ENCODE measurements at regions not wholly inside any gene's neighbourhood (a gene's known extent, or its start where the extent isn't known, plus 50 kb on each side); places are given as distances from the start of the nearest gene placed in this dataset.

GRCh38 chr10:78567680-78568455 is 500.9 kb upstream of the ZMIZ1 start:
- no peak for DNase-seq (ENCODE audit: extremely low spot score)

DNA sequence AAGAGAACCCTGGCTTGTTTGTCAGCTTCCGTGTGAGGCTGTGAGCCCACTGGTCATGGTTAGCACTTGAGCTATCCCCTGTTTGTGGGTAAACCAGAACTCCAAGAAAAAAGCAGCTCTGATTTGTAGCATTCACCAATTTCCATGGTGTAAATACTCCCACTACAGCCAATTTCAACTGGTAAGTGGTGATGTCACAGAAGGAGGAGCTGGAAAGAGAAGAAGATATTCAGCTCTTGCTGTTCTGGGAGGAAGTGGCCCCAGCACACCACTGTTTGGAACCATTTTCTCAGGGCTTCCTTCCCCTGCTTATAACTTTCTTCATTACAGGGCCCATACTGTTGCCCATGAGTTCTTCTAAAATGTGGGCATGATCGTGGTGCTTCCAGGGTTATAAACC is 500.1 kb upstream of the ZMIZ1 start:
- 98% methylated on average over 2 of the region's 2 CpGs for WGBS
- Histone ChIP-seq H3K27ac (ENCODE audit: low read depth) (no peak overlapping the region), H3K4me1 (ENCODE audit: insufficient read depth) (no peaks in the 10 kb centered on the region)

More at GRCh38 chr10:78567680-78568455, 500.9 kb upstream of the ZMIZ1 start:
- Histone ChIP-seq H3K27ac (ENCODE audit: low read depth) (no peak overlapping the region), H3K36me3 (ENCODE audit: insufficient read depth) (no peaks in the 10 kb centered on the region), H3K4me3 (ENCODE audit: low read depth, low read length) (no peak overlapping the region), H3K4me1 (ENCODE audit: insufficient read depth) (no peaks in the 10 kb centered on the region)
- WGBS = 80% methylated on average over 10 of the region's 10 CpGs

GRCh38 chr10:78570633-78571235 is 498.0 kb upstream of the ZMIZ1 start:
- H3K4me1 ChIP-seq (ENCODE audit: insufficient read depth) = no peaks in the 10 kb centered on the region
- no peak for DNase-seq (ENCODE audit: extremely low spot score)
- 47% methylated on average over 7 of the region's 7 CpGs for WGBS

More for the DNA sequence above, 500.1 kb upstream of the ZMIZ1 start:
- no peak for DNase-seq (ENCODE audit: extremely low spot score)
- Histone ChIP-seq H3K4me3 (ENCODE audit: low read depth, low read length) (no peak overlapping the region), H3K36me3 (ENCODE audit: insufficient read depth) (no peaks in the 10 kb centered on the region)

GRCh38 chr10:78571286-78571685 is 497.5 kb upstream of the ZMIZ1 start:
- Histone ChIP-seq H3K4me3 (ENCODE audit: low read depth, low read length) (no peak overlapping the region), H3K27ac (ENCODE audit: low read depth) (no peak overlapping the region), H3K4me1 (ENCODE audit: insufficient read depth) (no peaks in the 10 kb centered on the region), H3K36me3 (ENCODE audit: insufficient read depth) (no peaks in the 10 kb centered on the region)
- DNase-seq (ENCODE audit: extremely low spot score) = no peak
- 95% methylated on average over 7 of the region's 7 CpGs for WGBS

More at GRCh38 chr10:78570633-78571235, 498.0 kb upstream of the ZMIZ1 start:
- H3K4me3 ChIP-seq (ENCODE audit: low read depth, low read length) = no peak overlapping the region
- no peaks in the 10 kb centered on the region for H3K36me3 ChIP-seq (ENCODE audit: insufficient read depth)
- H3K27ac ChIP-seq (ENCODE audit: low read depth) = no peak overlapping the region

GRCh38 chr10:78571891-78572290 is 496.9 kb upstream of the ZMIZ1 start:
- DNase-seq (ENCODE audit: extremely low spot score) = no peak
- Histone ChIP-seq H3K27ac (ENCODE audit: low read depth) (no peak overlapping the region), H3K4me1 (ENCODE audit: insufficient read depth) (no peaks in the 10 kb centered on the region), H3K4me3 (ENCODE audit: low read depth, low read length) (no peak overlapping the region), H3K36me3 (ENCODE audit: insufficient read depth) (no peaks in the 10 kb centered on the region)
- 91% methylated on average over 1 of the region's 1 CpG for WGBS

- Histone ChIP-seq H3K27ac (ENCODE audit: low read depth) (no peak overlapping the region), H3K36me3 (ENCODE audit: insufficient read depth) (no peaks in the 10 kb centered on the region), H3K4me1 (ENCODE audit: insufficient read depth) (no peaks in the 10 kb centered on the region), H3K4me3 (ENCODE audit: low read depth, low read length) (no peak overlapping the region)
- DNase-seq (ENCODE audit: extremely low spot score) = no peak
- WGBS = 78% methylated on average over 1 of the region's 1 CpG
These were observed 496.2 kb upstream of the ZMIZ1 start for GRCh38 chr10:78572565-78572964.

- 96% methylated on average over 7 of the region's 7 CpGs for WGBS
- DNase-seq (ENCODE audit: extremely low spot score) = no peak
These were observed 494.2 kb upstream of the ZMIZ1 start for GRCh38 chr10:78574547-78574946.

DNA sequence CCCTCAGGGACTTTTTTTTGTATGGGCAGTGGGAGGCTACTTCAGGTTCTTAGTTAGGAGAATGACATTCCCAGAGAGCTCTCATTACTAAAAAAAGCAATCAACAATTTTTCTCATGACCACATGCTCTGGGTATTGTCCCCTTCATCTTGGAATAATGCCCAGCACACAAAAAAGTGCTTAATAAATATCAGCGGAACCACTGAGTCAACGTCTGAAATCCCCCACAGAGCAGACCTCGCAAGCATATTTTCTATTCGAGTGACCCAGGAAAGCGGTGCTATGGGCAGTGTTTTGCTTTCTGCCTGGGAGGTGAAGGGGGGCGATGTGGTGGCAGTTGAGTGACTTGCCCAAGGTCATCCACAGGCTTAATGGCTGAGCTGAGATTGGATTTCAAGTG is 493.4 kb upstream of the ZMIZ1 start:
- DNase-seq (ENCODE audit: extremely low spot score) = no peak

More at GRCh38 chr10:78574547-78574946, 494.2 kb upstream of the ZMIZ1 start:
- Histone ChIP-seq H3K4me3 (ENCODE audit: low read depth, low read length) (no peak overlapping the region), H3K4me1 (ENCODE audit: insufficient read depth) (no peaks in the 10 kb centered on the region), H3K36me3 (ENCODE audit: insufficient read depth) (no peaks in the 10 kb centered on the region), H3K27ac (ENCODE audit: low read depth) (no peak overlapping the region)

DNA sequence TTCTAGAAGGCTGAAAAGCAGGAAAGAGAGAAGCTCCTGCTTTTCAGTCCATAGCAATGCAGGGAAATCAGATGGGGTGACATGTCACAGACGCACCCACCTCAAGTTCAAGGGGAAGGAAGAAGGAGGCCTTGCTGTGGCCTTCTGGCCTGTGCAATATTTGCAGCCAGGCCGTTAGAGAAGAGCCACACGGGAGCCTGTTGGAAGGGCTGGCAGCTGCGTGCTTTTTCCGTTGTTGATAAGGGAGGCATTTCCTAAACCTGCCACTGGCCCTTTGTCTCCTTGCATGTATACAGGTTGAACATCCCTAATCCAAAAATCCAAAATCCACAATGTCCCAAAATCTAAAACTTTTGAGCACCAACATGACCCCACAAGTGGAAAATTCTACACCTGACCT is 492.5 kb upstream of the ZMIZ1 start:
- Histone ChIP-seq H3K4me3 (ENCODE audit: low read depth, low read length) (no peak overlapping the region), H3K4me1 (ENCODE audit: insufficient read depth) (no peaks in the 10 kb centered on the region), H3K27ac (ENCODE audit: low read depth) (no peak overlapping the region), H3K36me3 (ENCODE audit: insufficient read depth) (no peaks in the 10 kb centered on the region)
- no peak for DNase-seq (ENCODE audit: extremely low spot score)
- WGBS = 59% methylated on average over 5 of the region's 5 CpGs

More for the DNA sequence above, 493.4 kb upstream of the ZMIZ1 start:
- Histone ChIP-seq H3K36me3 (ENCODE audit: insufficient read depth) (no peaks in the 10 kb centered on the region), H3K4me3 (ENCODE audit: low read depth, low read length) (no peak overlapping the region), H3K27ac (ENCODE audit: low read depth) (no peak overlapping the region), H3K4me1 (ENCODE audit: insufficient read depth) (no peaks in the 10 kb centered on the region)
- WGBS = 79% methylated on average over 6 of the region's 6 CpGs

DNA sequence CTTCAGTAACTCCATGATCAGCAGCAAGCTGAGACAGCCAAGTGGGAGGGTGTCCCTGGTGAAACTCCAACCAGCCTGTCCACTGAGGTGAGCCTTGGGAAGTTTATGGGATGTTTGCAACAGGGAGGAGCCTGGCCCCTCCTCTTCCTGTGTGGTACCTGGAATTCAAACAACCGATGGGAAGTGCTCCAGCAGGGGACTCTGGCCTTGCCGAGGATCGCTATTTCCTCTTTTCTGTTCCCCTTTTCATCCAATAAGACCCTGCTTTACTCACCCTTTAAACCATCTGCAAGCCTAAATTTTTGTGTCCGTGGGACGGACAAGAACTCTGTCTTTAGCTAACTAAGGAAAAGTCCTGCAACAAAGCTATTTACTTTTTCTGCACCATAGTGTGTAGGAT is 491.1 kb upstream of the ZMIZ1 start:
- 76% methylated on average over 5 of the region's 5 CpGs for WGBS
- Histone ChIP-seq H3K36me3 (ENCODE audit: insufficient read depth) (no peaks in the 10 kb centered on the region), H3K4me3 (ENCODE audit: low read depth, low read length) (no peak overlapping the region), H3K27ac (ENCODE audit: low read depth) (no peak overlapping the region), H3K4me1 (ENCODE audit: insufficient read depth) (no peaks in the 10 kb centered on the region)
- DNase-seq (ENCODE audit: extremely low spot score) = no peak

DNA sequence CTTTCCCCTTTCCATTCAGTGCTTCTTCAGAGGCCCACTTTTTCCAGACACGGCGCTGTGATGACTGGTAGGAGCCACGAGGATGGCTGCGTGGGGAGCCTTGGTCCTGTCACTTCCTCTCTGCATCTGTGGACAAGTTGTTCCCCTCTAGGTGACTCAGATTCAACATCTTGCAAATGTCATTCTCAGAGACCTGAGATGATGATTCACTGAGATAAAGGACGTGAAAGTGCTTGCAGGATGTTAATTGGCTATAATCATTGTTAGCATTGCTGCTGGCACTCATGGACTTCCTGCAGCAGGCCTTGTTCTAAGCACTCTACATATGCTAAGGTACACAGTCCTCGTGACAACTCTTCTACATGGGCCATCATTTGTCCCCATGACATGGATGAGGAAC is 489.8 kb upstream of the ZMIZ1 start:
- Histone ChIP-seq H3K36me3 (ENCODE audit: insufficient read depth) (no peaks in the 10 kb centered on the region), H3K4me3 (ENCODE audit: low read depth, low read length) (no peak overlapping the region), H3K27ac (ENCODE audit: low read depth) (no peak overlapping the region), H3K4me1 (ENCODE audit: insufficient read depth) (no peaks in the 10 kb centered on the region)
- 85% methylated on average over 6 of the region's 6 CpGs for WGBS
- no peak for DNase-seq (ENCODE audit: extremely low spot score)

- H3K27ac ChIP-seq (ENCODE audit: low read depth) = no peak overlapping the region
- 81% methylated on average over 5 of the region's 5 CpGs for WGBS
- no peaks in the 10 kb centered on the region for H3K4me1 ChIP-seq (ENCODE audit: insufficient read depth)
- DNase-seq (ENCODE audit: extremely low spot score) = no peak
- H3K4me3 ChIP-seq (ENCODE audit: low read depth, low read length) = no peak overlapping the region
- H3K36me3 ChIP-seq (ENCODE audit: insufficient read depth) = no peaks in the 10 kb centered on the region
These were observed 489.2 kb upstream of the ZMIZ1 start for GRCh38 chr10:78579576-78579975.

- no peak for DNase-seq (ENCODE audit: extremely low spot score)
- Histone ChIP-seq H3K36me3 (ENCODE audit: insufficient read depth) (no peaks in the 10 kb centered on the region), H3K27ac (ENCODE audit: low read depth) (no peak overlapping the region), H3K4me1 (ENCODE audit: insufficient read depth) (no peaks in the 10 kb centered on the region), H3K4me3 (ENCODE audit: low read depth, low read length) (no peak overlapping the region)
- WGBS = 57% methylated on average over 4 of the region's 4 CpGs
These were observed 488.8 kb upstream of the ZMIZ1 start for GRCh38 chr10:78579995-78580394.

- H3K4me1 ChIP-seq (ENCODE audit: insufficient read depth) = no peaks in the 10 kb centered on the region
- H3K4me3 ChIP-seq (ENCODE audit: low read depth, low read length) = no peak overlapping the region
- 94% methylated on average over 4 of the region's 4 CpGs for WGBS
- H3K27ac ChIP-seq (ENCODE audit: low read depth) = no peak overlapping the region
- DNase-seq (ENCODE audit: extremely low spot score) = no peak
- no peaks in the 10 kb centered on the region for H3K36me3 ChIP-seq (ENCODE audit: insufficient read depth)
These were observed 487.6 kb upstream of the ZMIZ1 start for GRCh38 chr10:78581133-78581694.
